ENCODE measurements at regions not wholly inside any gene's neighbourhood (a gene's known extent, or its start where the extent isn't known, plus 50 kb on each side); places are given as distances from the start of the nearest gene placed in this dataset.
A peak's percentile ranks its signal among the peaks of the same experiment; 100 is the strongest.

GRCh38 chr3:59277201-59277600 lies 227.4 kb upstream of the CFAP20DC start:
- no peak for DNase-seq (ENCODE audit: low read depth)
- H3K4me3 ChIP-seq (ENCODE audit: low read length): no peak overlapping the region
- no peak for TF ChIP-seq CTCF (IDR thresholded peaks at IDR 0.05; ENCODE audit: insufficient read depth, low read depth, low read length, missing control alignments)

- DNase-seq (ENCODE audit: low read depth): peak; percentile 39
- no peak for TF ChIP-seq CTCF (IDR thresholded peaks at IDR 0.05; ENCODE audit: insufficient read depth, low read depth, low read length, missing control alignments)
- no peak overlapping the region for H3K4me3 ChIP-seq (ENCODE audit: low read length)
Observed at GRCh38 chr3:59273976-59274375, 224.2 kb upstream of the CFAP20DC start.

GRCh38 chr3:59271971-59272370 lies 222.1 kb upstream of the CFAP20DC start:
- no peak overlapping the region for H3K4me3 ChIP-seq (ENCODE audit: low read length)
- no peak for TF ChIP-seq CTCF (IDR thresholded peaks at IDR 0.05; ENCODE audit: insufficient read depth, low read depth, low read length, missing control alignments)
- DNase-seq (ENCODE audit: low read depth): no peak

- no peak for TF ChIP-seq CTCF (IDR thresholded peaks at IDR 0.05; ENCODE audit: insufficient read depth, low read depth, low read length, missing control alignments)
- no peak for DNase-seq (ENCODE audit: low read depth)
- no peak overlapping the region for H3K4me3 ChIP-seq (ENCODE audit: low read length)
Observed at GRCh38 chr3:59270921-59271320, 221.1 kb upstream of the CFAP20DC start.

- DNase-seq (ENCODE audit: low read depth): no peak
- no peak overlapping the region for H3K4me3 ChIP-seq (ENCODE audit: low read length)
- TF ChIP-seq CTCF (IDR thresholded peaks at IDR 0.05; ENCODE audit: insufficient read depth, low read depth, low read length, missing control alignments): no peak
Observed at GRCh38 chr3:59270209-59270608, 220.4 kb upstream of the CFAP20DC start.

GRCh38 chr3:59268170-59268569 lies 218.3 kb upstream of the CFAP20DC start:
- no peak overlapping the region for H3K4me3 ChIP-seq (ENCODE audit: low read length)
- TF ChIP-seq CTCF (IDR thresholded peaks at IDR 0.05; ENCODE audit: insufficient read depth, low read depth, low read length, missing control alignments): no peak
- peak; percentile 35 for DNase-seq (ENCODE audit: low read depth)

- DNase-seq (ENCODE audit: low read depth): no peak
- no peak for TF ChIP-seq CTCF (IDR thresholded peaks at IDR 0.05; ENCODE audit: insufficient read depth, low read depth, low read length, missing control alignments)
- H3K4me3 ChIP-seq (ENCODE audit: low read length): no peak overlapping the region
Observed at GRCh38 chr3:59267021-59267420, 217.2 kb upstream of the CFAP20DC start.
